ENCODE measurements at regions not wholly inside any gene's neighbourhood (a gene's known extent, or its start where the extent isn't known, plus 50 kb on each side); places are given as distances from the start of the nearest gene placed in this dataset.
A peak's percentile ranks its signal among the peaks of the same experiment; 100 is the strongest.

- no peak for DNase-seq
Measured at GRCh38 chr1:30400507-30400906, 322.9 kb downstream of the MATN1 start.

- DNase-seq, result no peak
Measured at GRCh38 chr1:30399026-30399425, 324.4 kb downstream of the MATN1 start.

- DNase-seq, result no peak
Measured at GRCh38 chr1:30397576-30397975, 325.8 kb downstream of the MATN1 start.

GRCh38 chr1:30395631-30396030 lies 327.8 kb downstream of the MATN1 start:
- no peak for DNase-seq

GRCh38 chr1:30388386-30388785 lies 335.0 kb downstream of the MATN1 start:
- DNase-seq, result no peak

GRCh38 chr1:30386156-30386926 lies 337.0 kb downstream of the MATN1 start:
- no peak for DNase-seq

- DNase-seq, result no peak
Measured at GRCh38 chr1:30385246-30385995, 338.0 kb downstream of the MATN1 start.

GRCh38 chr1:30384286-30385245 lies 338.8 kb downstream of the MATN1 start:
- no peak for DNase-seq

- no peak for DNase-seq
Measured at GRCh38 chr1:30383221-30383711, 340.1 kb downstream of the MATN1 start.

GRCh38 chr1:30382496-30382895 lies 340.9 kb downstream of the MATN1 start:
- no peak for DNase-seq

- DNase-seq, result no peak
Measured at GRCh38 chr1:30381671-30382365, 341.6 kb downstream of the MATN1 start.

- no peak for DNase-seq
Measured at GRCh38 chr1:30381266-30381665, 342.1 kb downstream of the MATN1 start.

GRCh38 chr1:30380625-30380984 lies 342.8 kb downstream of the MATN1 start:
- no peak for DNase-seq

GRCh38 chr1:30379684-30380624 lies 343.4 kb downstream of the MATN1 start:
- DNase-seq, result peak; percentile 84

GRCh38 chr1:30378991-30379581 lies 344.3 kb downstream of the MATN1 start:
- no peak for DNase-seq

- DNase-seq, result no peak
Measured at GRCh38 chr1:30378003-30378596, 345.3 kb downstream of the MATN1 start.

GRCh38 chr1:30377230-30378002 lies 346.0 kb downstream of the MATN1 start:
- DNase-seq, result no peak

- no peak for DNase-seq
Measured at GRCh38 chr1:30376054-30376697, 347.2 kb downstream of the MATN1 start.

- no peak for DNase-seq
Measured at GRCh38 chr1:30375156-30375555, 348.2 kb downstream of the MATN1 start.
